SH-SY5Y (cell line): ENCODE measurements at regions not wholly inside any gene's neighbourhood (a gene's known extent, or its start where the extent isn't known, plus 50 kb on each side); places are given as distances from the start of the nearest gene placed in this dataset.

ENCODE experiments used
- GATA2 ChIP-seq: IDR thresholded peaks from 2 replicates; pipeline ENCODE4 v1.6.1; 2011; ENCODE audit warnings: mild to moderate bottlenecking, low read depth, low read length
- GATA3 ChIP-seq: IDR thresholded peaks from 2 replicates; pipeline ENCODE4 v1.6.1; 2011; ENCODE audit warnings: low read depth, mild to moderate bottlenecking, low read length, moderate library complexity

DNA sequence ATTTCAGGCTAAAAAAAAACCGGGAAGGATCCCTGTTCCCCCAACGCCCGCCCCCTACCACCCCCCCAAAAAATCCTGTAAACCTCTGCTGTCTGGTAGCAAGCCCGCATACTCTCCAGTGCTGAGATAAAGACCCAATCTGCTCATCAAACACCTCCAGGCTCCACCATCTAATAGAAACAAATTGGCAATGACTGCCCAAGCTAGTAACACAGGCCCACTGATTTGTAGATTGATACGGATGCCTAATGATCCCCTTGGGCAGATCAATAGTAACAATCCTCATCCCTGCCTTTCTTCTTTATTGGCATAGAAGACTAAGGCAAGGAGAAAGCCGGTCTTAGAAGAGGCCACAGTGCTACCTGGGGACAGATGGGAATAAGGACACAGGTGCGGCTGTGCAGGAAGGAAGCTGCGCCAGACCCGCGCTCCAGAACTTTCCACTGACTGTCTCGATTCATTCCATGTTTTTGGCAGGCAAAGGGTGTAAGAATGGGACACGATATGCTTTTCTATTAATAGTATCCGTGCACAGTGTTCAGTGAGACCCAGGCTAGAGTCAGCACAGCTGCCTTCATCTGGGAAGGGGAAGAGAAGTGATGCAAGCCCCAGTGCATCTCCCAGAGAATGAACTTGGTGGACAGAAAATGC lies 407.6 kb upstream of the PSMD7 start:
- TF ChIP-seq GATA2 (peak; percentile 91), GATA3 (peak; percentile 81)
